H1 (cell line): ENCODE measurements at regions not wholly inside any gene's neighbourhood (a gene's known extent, or its start where the extent isn't known, plus 50 kb on each side); places are given as distances from the start of the nearest gene placed in this dataset.

Experiments used
- CTCF ChIA-PET: fragments of 300-600 bp; sonication (Branson Sonifier 250); formaldehyde crosslinking; loops from one replicate; lab custom pipeline; 2021; ENCODE audit not compliant: partially characterized antibody; lab: Charles Lee
- POLR2A ChIA-PET: fragments of 300-600 bp; sonication (Branson Sonifier 250); formaldehyde crosslinking; loops from one replicate; lab custom pipeline; 2021; ENCODE audit warnings: inconsistent platforms; ENCODE audit not compliant: partially characterized antibody; lab: Charles Lee
- DNase-seq, 2 experiments: peaks; one replicate each; pipeline versions ENCODE4 v3.0.0 to v3.0.0-alpha.2; 2010 to 2022; ENCODE audit warnings: low spot score in 2 of 2, low read depth in 1 of 2, mixed read lengths in 1 of 2
- FAIRE-seq: peaks from 2 replicates; lab custom pipeline; 2011; peaks lifted over from hg19 to GRCh38; lab: Jason Lieb, UNC
- H2AFZ ChIP-seq: 2 replicates; pipeline ENCODE4 v1.8.1; 2012; ENCODE audit warnings: low read length, inconsistent platforms
- H2AK5ac ChIP-seq: 2 replicates; pipeline ENCODE4 v1.6.1; 2013; ENCODE audit warnings: low read depth, low read length
- H2BK120ac ChIP-seq: replicated peaks from 2 replicates; pipeline ENCODE3; 2013; ENCODE audit warnings: low read depth, low read length, inconsistent platforms
- H2BK12ac ChIP-seq: 2 replicates; pipeline ENCODE4 v1.6.1; 2013; ENCODE audit warnings: low read depth, low read length
- H2BK15ac ChIP-seq: 2 replicates; pipeline ENCODE4 v1.6.1; 2013; ENCODE audit warnings: low read length
- H2BK20ac ChIP-seq: 2 replicates; pipeline ENCODE4 v1.6.1; 2013; ENCODE audit warnings: low read length
- H2BK5ac ChIP-seq: 2 replicates; pipeline ENCODE4 v1.6.1; 2013; ENCODE audit warnings: low read depth, low read length
- H3K14ac ChIP-seq: 2 replicates; pipeline ENCODE4 v1.6.1; 2013; ENCODE audit warnings: inconsistent platforms; ENCODE audit not compliant: insufficient read length
- H3K18ac ChIP-seq: 2 replicates; pipeline ENCODE4 v1.6.1; 2013; ENCODE audit warnings: low read length; ENCODE audit errors: extremely low read depth
- H3K23ac ChIP-seq: 2 replicates; pipeline ENCODE4 v1.6.1; 2013; ENCODE audit warnings: inconsistent platforms; ENCODE audit not compliant: insufficient read length
- H3K23me2 ChIP-seq: 2 replicates; pipeline ENCODE4 v1.6.1; 2013; ENCODE audit warnings: low read depth, low read length
- H3K27ac ChIP-seq: 2 replicates; pipeline ENCODE4 v1.6.1; 2011; ENCODE audit warnings: low read depth, low read length, inconsistent platforms
- H3K27me3 ChIP-seq, 4 experiments: replicated peaks in 1 of 4; 1 replicate in 1 of 4; 2 replicates in 3 of 4; pipeline versions ENCODE4 v1.6.1 to v1.8.1; 2011 to 2013; ENCODE audit warnings: low read length in 3 of 4, mild to moderate bottlenecking in 3 of 4, inconsistent platforms in 2 of 4, mixed read lengths in 2 of 4, moderate library complexity in 1 of 4; ENCODE audit not compliant: control insufficient read depth in 3 of 4, insufficient read depth in 3 of 4; ENCODE audit errors: extremely low read depth in 1 of 4
- H3K36me3 ChIP-seq, 4 experiments: 2 replicates each; pipeline versions ENCODE4 v1.6.1 to v1.8.1; 2011 to 2013; ENCODE audit warnings: mild to moderate bottlenecking in 4 of 4, low read length in 3 of 4, moderate library complexity in 2 of 4, control low read depth in 1 of 4, inconsistent platforms in 1 of 4; ENCODE audit not compliant: insufficient read depth in 4 of 4, control insufficient read depth in 2 of 4
- H3K4ac ChIP-seq: replicated peaks from 2 replicates; pipeline ENCODE3; 2013; ENCODE audit warnings: low read length, low read depth, mixed read lengths, inconsistent platforms; ENCODE audit not compliant: insufficient read length
- H3K4me1 ChIP-seq, 4 experiments: replicated peaks in 1 of 4; 1 replicate in 1 of 4; 2 replicates in 3 of 4; pipeline versions ENCODE4 v1.6.1 to v1.8.1; 2011 to 2013; ENCODE audit warnings: low read length in 3 of 4, inconsistent platforms in 2 of 4, mixed read lengths in 1 of 4; ENCODE audit not compliant: insufficient read depth in 4 of 4, control insufficient read depth in 3 of 4
- H3K4me2 ChIP-seq, 2 experiments: 2 replicates each; pipeline versions ENCODE4 v1.6.1 to v1.8.1; 2011 to 2013; ENCODE audit warnings: low read depth in 2 of 2, low read length in 2 of 2, control low read depth in 1 of 2, inconsistent platforms in 1 of 2, mild to moderate bottlenecking in 1 of 2; ENCODE audit not compliant: insufficient read depth in 1 of 2
- H3K4me3 ChIP-seq, 4 experiments: fragments of 200-600, 300-600 bp in 1 of 4; sonication (generic), shearing (Covaris generic), sonication (Bioruptor Twin) in 1 of 4; 2 replicates each; pipeline versions ENCODE4 v1.5.1 to v1.8.1; 2011 to 2016; ENCODE audit warnings: low read length in 4 of 4, low read depth in 3 of 4, control low read depth in 2 of 4, inconsistent platforms in 2 of 4, mild to moderate bottlenecking in 2 of 4, mixed read lengths in 1 of 4, moderate library complexity in 1 of 4; ENCODE audit not compliant: insufficient read depth in 2 of 4; ENCODE audit errors: extremely low read depth in 1 of 4
- H3K56ac ChIP-seq: replicated peaks from 2 replicates; pipeline ENCODE3; 2013; ENCODE audit warnings: low read depth, mild to moderate bottlenecking, mixed read lengths, low read length, inconsistent platforms; ENCODE audit not compliant: insufficient read length
- H3K79me1 ChIP-seq: 2 replicates; pipeline ENCODE4 v1.6.1; 2013; ENCODE audit warnings: low read depth, low read length, control low read depth
- H3K79me2 ChIP-seq, 2 experiments: 2 replicates each; pipeline versions ENCODE4 v1.6.1 to v1.8.1; 2012 to 2013; ENCODE audit warnings: low read length in 2 of 2, mild to moderate bottlenecking in 2 of 2, inconsistent platforms in 1 of 2; ENCODE audit not compliant: insufficient read depth in 2 of 2, control insufficient read depth in 1 of 2
- H3K9ac ChIP-seq, 4 experiments: replicated peaks in 1 of 4; 1 replicate in 1 of 4; 2 replicates in 3 of 4; pipeline versions ENCODE4 v1.6.1 to v1.8.1; 2011 to 2013; ENCODE audit warnings: low read depth in 3 of 4, low read length in 3 of 4, control low read depth in 2 of 4, mild to moderate bottlenecking in 2 of 4, moderate library complexity in 2 of 4, inconsistent platforms in 1 of 4; ENCODE audit errors: extremely low read depth in 1 of 4
- H3K9me3 ChIP-seq, 2 experiments: 2 replicates each; pipeline versions ENCODE4 v1.6.1 to v1.8.1; 2012 to 2013; ENCODE audit warnings: mild to moderate bottlenecking in 2 of 2, moderate library complexity in 2 of 2, control low read depth in 1 of 2, inconsistent platforms in 1 of 2, low read depth in 1 of 2, low read length in 1 of 2, mixed read lengths in 1 of 2; ENCODE audit not compliant: insufficient read depth in 2 of 2
- H4K20me1 ChIP-seq, 2 experiments: replicated peaks in 1 of 2; 2 replicates each; pipeline versions ENCODE3 to v1.8.1; 2011 to 2013; ENCODE audit warnings: inconsistent platforms in 2 of 2, low read length in 2 of 2, mild to moderate bottlenecking in 1 of 2; ENCODE audit not compliant: insufficient read depth in 2 of 2, control insufficient read depth in 1 of 2
- H4K5ac ChIP-seq: 2 replicates; pipeline ENCODE4 v1.6.1; 2013; ENCODE audit warnings: low read length, low read depth, mixed read lengths, inconsistent platforms; ENCODE audit not compliant: insufficient read length
- H4K8ac ChIP-seq: 2 replicates; pipeline ENCODE4 v1.8.0; 2013; ENCODE audit warnings: mild to moderate bottlenecking, moderate library complexity, low read length, inconsistent platforms; ENCODE audit not compliant: insufficient read depth; ENCODE audit errors: extremely low read depth
- H4K91ac ChIP-seq: replicated peaks from 2 replicates; pipeline ENCODE3; 2013; ENCODE audit warnings: low read length, mixed read lengths, inconsistent platforms; ENCODE audit not compliant: insufficient read length
- WGBS, 2 experiments: shearing (Covaris generic) in 1 of 2; methylation state at CpG; one replicate each; pipeline versions ENCODE4 v1.1.6 to v1.1.7; 2013 to 2015; ENCODE audit warnings: low lambda C conversion rate in 2 of 2, mixed read lengths in 2 of 2, inconsistent platforms in 1 of 2, low coverage in 1 of 2, missing lambda C conversion rate in 1 of 2; ENCODE audit not compliant: insufficient replicate concordance in 2 of 2, insufficient coverage in 1 of 2, insufficient read length in 1 of 2; ENCODE audit errors: extremely low coverage in 1 of 2, missing lambda C conversion rate in 1 of 2; 5-methylcytosine and 5-hydroxymethylcytosine counted together
- TF ChIP-seq, protein P1 (sequence below), 3 experiments: IDR thresholded peaks; 1 replicate in 2 of 3; 2 replicates in 1 of 3; pipeline versions ENCODE4 v1.5.1 to v1.6.1; 2011; ENCODE audit warnings: low read length in 3 of 3, mild to moderate bottlenecking in 3 of 3, inconsistent platforms in 2 of 3, low read depth in 1 of 3, moderate library complexity in 1 of 3; ENCODE audit not compliant: insufficient read depth in 1 of 3; ENCODE audit errors: control extremely low read depth in 1 of 3

DNA sequence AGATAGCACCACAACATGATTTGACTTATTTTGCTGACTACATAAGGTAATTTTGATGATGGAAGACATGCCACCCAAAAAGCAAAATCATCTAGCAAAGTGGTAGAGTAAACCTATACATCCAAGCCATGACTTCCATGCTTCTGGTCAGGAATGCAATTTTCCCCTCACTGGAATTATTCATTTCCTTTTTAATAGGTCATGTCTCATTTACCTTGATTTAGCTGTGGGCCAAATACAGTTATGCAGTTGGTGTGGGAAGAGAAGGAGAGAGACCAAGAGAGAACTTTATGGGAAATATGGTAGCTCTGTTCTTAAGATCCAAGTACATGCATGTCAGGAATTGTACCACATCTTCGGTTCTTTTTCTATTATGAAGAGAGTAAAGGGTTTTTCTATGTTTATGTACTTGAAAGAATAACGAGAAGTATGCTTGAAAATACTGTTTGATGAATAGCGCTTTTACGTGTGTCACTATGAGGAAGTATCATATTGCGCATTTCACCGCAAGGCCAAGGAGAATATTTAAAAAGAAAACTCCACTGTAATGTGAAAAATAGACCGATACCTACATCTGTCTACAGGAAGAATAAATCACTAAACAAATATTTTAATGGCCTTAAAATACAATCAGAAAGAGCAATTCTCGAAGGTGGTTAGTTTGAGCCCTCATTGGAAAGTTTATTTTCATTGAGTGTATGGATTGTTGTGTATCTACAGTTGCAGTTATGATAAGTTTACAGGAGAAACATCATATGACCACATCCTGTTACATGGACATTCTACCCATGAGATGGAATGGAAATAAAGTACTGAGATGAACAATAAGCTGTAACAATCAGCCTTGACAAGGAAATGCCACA lies 134.0 kb downstream of the FOXD1 start:
- Histone ChIP-seq H3K79me1 (no peaks in the 10 kb centered on the region), H2BK120ac (no peak overlapping the region), H3K36me3 (no peaks in the 10 kb centered on the region), H3K4me3 (no peak overlapping the region), H3K4ac (no peak overlapping the region), H2AK5ac (no peak overlapping the region), H3K23ac (no peak overlapping the region), H3K4me2 (no peak overlapping the region), H2BK12ac (no peak overlapping the region), H4K91ac (no peak overlapping the region), H4K20me1 (no peaks in the 10 kb centered on the region), H2BK5ac (no peak overlapping the region), H2BK20ac (no peak overlapping the region), H3K9me3 (no peaks in the 10 kb centered on the region), H3K4me1 (peaks cover 0 to 9% (median 3%) of the 10 kb centered on the region in 4 experiments; a peak in 4 of 7 replicates), H3K23me2 (peaks cover 4% of the 10 kb centered on the region), H3K9ac (no peak overlapping the region), H4K8ac (no peak overlapping the region), H3K18ac (no peak overlapping the region), H3K79me2 (no peaks in the 10 kb centered on the region), H4K5ac (no peak overlapping the region), H3K14ac (no peak overlapping the region), H3K56ac (no peak overlapping the region), H2AFZ (no peak overlapping the region), H3K27me3 (peaks cover 8 to 41% (median 36%) of the 10 kb centered on the region in 4 experiments), H2BK15ac (no peak overlapping the region), H3K27ac (no peak overlapping the region)
- ChIA-PET CTCF (interaction anchor here (0.6 to 4.6 kb wide), 4 partner anchors 12 to 98 kb away, joined by 3 to 28 read pairs (median 3); no protein-coding TSS in a partner anchor), POLR2A (no interaction called here)
- DNase-seq = no peak
- 93% methylated on average over 8 of the region's 8 CpGs; no CpG with 5 or more reads in 1 of the 2 experiments for WGBS, 2 experiments
- TF ChIP-seq, protein P1, sequence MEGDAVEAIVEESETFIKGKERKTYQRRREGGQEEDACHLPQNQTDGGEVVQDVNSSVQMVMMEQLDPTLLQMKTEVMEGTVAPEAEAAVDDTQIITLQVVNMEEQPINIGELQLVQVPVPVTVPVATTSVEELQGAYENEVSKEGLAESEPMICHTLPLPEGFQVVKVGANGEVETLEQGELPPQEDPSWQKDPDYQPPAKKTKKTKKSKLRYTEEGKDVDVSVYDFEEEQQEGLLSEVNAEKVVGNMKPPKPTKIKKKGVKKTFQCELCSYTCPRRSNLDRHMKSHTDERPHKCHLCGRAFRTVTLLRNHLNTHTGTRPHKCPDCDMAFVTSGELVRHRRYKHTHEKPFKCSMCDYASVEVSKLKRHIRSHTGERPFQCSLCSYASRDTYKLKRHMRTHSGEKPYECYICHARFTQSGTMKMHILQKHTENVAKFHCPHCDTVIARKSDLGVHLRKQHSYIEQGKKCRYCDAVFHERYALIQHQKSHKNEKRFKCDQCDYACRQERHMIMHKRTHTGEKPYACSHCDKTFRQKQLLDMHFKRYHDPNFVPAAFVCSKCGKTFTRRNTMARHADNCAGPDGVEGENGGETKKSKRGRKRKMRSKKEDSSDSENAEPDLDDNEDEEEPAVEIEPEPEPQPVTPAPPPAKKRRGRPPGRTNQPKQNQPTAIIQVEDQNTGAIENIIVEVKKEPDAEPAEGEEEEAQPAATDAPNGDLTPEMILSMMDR (IDR thresholded peaks at IDR 0.05; ENCODE audit: control extremely low read depth in 1 of 3, insufficient read depth in 1 of 3, low read depth in 1 of 3, low read length in 3 of 3) = no peak
- no peak for FAIRE-seq
